GM23248 (cell line): ENCODE measurements at regions not wholly inside any gene's neighbourhood (a gene's known extent, or its start where the extent isn't known, plus 50 kb on each side); places are given as distances from the start of the nearest gene placed in this dataset.

Source experiments
- DNase-seq: peaks from one replicate; pipeline ENCODE4 v3.0.0-alpha.2; 2015
- H2AFZ ChIP-seq: fragments of 200-600 bp; sonication (generic); 2 replicates; pipeline ENCODE4 v1.6.1; 2016; ENCODE audit warnings: antibody characterized with exemption
- H3F3A ChIP-seq: fragments of 200-600 bp; sonication (generic); 2 replicates; pipeline ENCODE4 v1.6.1; 2016; ENCODE audit warnings: mild to moderate bottlenecking, antibody characterized with exemption, mixed run types; ENCODE audit not compliant: insufficient read depth
- H3K27ac ChIP-seq: fragments of 200-600 bp; sonication (generic); 2 replicates; pipeline ENCODE4 v1.5.1; 2016; ENCODE audit warnings: mild to moderate bottlenecking
- H3K27me3 ChIP-seq: fragments of 200-600 bp; sonication (generic); replicated peaks from 2 replicates; pipeline ENCODE4 v1.6.1; 2016; ENCODE audit warnings: mild to moderate bottlenecking; ENCODE audit not compliant: insufficient read depth
- H3K36me3 ChIP-seq: fragments of 200-600 bp; sonication (generic); 2 replicates; pipeline ENCODE4 v1.6.1; 2016; ENCODE audit warnings: low read depth, mild to moderate bottlenecking
- H3K4me1 ChIP-seq: fragments of 200-600 bp; sonication (generic); 2 replicates; pipeline ENCODE4 v1.6.1; 2016; ENCODE audit warnings: mild to moderate bottlenecking; ENCODE audit not compliant: insufficient read depth
- H3K4me2 ChIP-seq: fragments of 200-600 bp; sonication (generic); one replicate; pipeline ENCODE4 v1.6.1; 2016; ENCODE audit warnings: mild to moderate bottlenecking; ENCODE audit not compliant: unreplicated experiment
- H3K4me3 ChIP-seq: fragments of 200-600 bp; sonication (generic); 2 replicates; pipeline ENCODE4 v1.5.1; 2016; ENCODE audit warnings: mild to moderate bottlenecking
- H3K79me2 ChIP-seq: fragments of 200-600 bp; sonication (generic); 2 replicates; pipeline ENCODE4 v1.6.1; 2016; ENCODE audit warnings: mild to moderate bottlenecking; ENCODE audit not compliant: insufficient read depth
- H3K9ac ChIP-seq: fragments of 200-600 bp; sonication (generic); 2 replicates; pipeline ENCODE4 v1.6.1; 2016; ENCODE audit warnings: mild to moderate bottlenecking
- H3K9me2 ChIP-seq: fragments of 200-600 bp; sonication (generic); 2 replicates; pipeline ENCODE4 v1.6.1; 2016; ENCODE audit warnings: mixed run types, mild to moderate bottlenecking, moderate library complexity; ENCODE audit not compliant: insufficient read depth
- H3K9me3 ChIP-seq: fragments of 200-600 bp; sonication (generic); one replicate; pipeline ENCODE4 v1.6.1; 2017; ENCODE audit warnings: low read depth
- H4K20me1 ChIP-seq: fragments of 200-600 bp; sonication (generic); 2 replicates; pipeline ENCODE4 v1.6.0; 2016; ENCODE audit not compliant: insufficient read depth
- EZH2 ChIP-seq: fragments of 200-600 bp; sonication (generic); IDR thresholded peaks from 2 replicates; pipeline ENCODE4 v1.6.1; 2018; ENCODE audit warnings: antibody characterized with exemption, mild to moderate bottlenecking; ENCODE audit not compliant: insufficient read depth, poor library complexity, severe bottlenecking
- EZH2phosphoT487 ChIP-seq: fragments of 200-600 bp; sonication (generic); IDR thresholded peaks from 2 replicates; pipeline ENCODE4 v1.6.1; 2018; ENCODE audit warnings: antibody characterized with exemption, moderate library complexity, mild to moderate bottlenecking, low read depth; ENCODE audit not compliant: insufficient read depth
- WGBS, 2 experiments: methylation state at CpG; one replicate each; pipeline ENCODE4 v1.1.6; 2015 to 2017; ENCODE audit warnings: low lambda C conversion rate in 2 of 2, low coverage in 1 of 2; ENCODE audit errors: missing lambda C conversion rate in 2 of 2; 5-methylcytosine and 5-hydroxymethylcytosine counted together
- in situ Hi-C: fragments of 300-500 bp; cut with MboI; formaldehyde crosslinking; loops from 2 replicates; pipeline ENCODE4 v1.15.0; 2020

DNA sequence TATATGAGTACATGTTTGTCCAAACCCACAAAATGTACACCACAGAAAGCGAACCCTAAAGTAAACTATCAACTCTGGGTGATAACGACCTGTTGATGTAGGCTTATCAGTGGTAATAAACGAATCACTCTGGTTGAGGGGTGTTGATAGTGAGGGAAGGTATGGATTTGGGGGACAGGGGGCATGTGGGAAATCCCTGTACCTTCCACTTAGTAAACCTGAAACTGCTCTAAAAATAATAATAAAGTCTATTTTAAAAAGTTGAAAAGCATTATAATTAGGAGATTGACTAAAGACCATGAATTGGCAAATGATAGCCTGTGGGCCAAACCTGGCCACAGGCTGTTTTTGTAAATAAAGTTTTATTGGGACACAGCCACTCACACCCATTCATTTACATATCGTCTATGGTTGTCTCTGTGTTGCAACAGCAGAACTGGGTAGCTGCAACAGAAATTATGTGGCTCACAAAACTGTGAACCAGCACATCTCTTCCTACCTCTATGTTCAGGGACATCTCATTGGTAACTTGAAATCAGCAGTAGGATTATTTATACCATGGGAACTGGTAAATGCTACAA, 85.5 kb upstream of the CDYL2 start:
- H3K9me3 ChIP-seq: no peaks in the 10 kb centered on the region
- H3K4me1 ChIP-seq: no peaks in the 10 kb centered on the region
- no peaks in the 10 kb centered on the region for H3K79me2 ChIP-seq
- H3K4me2 ChIP-seq: no peak overlapping the region
- no peaks in the 10 kb centered on the region for H3K9me2 ChIP-seq
- no peaks in the 10 kb centered on the region for H3K36me3 ChIP-seq
- WGBS, 2 experiments: 59 to 66% methylated on average over 4 of the region's 4 CpGs
- H3F3A ChIP-seq: no peaks in the 10 kb centered on the region
- no peaks in the 10 kb centered on the region for H4K20me1 ChIP-seq
- no peak overlapping the region for H3K9ac ChIP-seq
- no peak overlapping the region for H3K4me3 ChIP-seq
- in situ Hi-C loops: no loop called here
- H3K27ac ChIP-seq: no peak overlapping the region
- no peak overlapping the region for H2AFZ ChIP-seq
- TF ChIP-seq EZH2phosphoT487: no peak
- no peak for TF ChIP-seq EZH2
- no peaks in the 10 kb centered on the region for H3K27me3 ChIP-seq
- no peak for DNase-seq

DNA sequence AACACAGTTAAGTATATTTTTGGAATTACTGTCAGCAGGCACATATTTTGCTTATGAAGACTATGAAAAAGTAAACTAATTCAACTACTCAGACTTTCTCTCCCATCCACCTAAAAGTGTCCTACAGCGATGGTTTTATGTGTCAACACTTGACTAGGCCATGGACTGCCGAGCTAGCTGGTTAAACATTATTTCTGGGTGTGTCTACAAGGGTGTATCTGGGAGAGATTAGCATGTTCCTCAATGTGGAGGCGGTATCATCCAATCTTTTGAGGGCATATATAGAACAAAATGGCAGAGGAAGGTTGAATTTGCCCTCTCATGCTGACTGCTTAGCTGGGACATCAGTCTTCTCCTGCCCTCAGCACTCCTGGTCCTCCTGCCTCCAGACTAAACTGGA, 82.7 kb upstream of the CDYL2 start:
- Histone ChIP-seq H3K27ac (no peak overlapping the region), H3K9me2 (no peaks in the 10 kb centered on the region), H2AFZ (no peak overlapping the region), H4K20me1 (no peaks in the 10 kb centered on the region), H3K9me3 (no peaks in the 10 kb centered on the region), H3K9ac (no peak overlapping the region), H3K4me2 (no peak overlapping the region), H3K79me2 (no peaks in the 10 kb centered on the region), H3K4me3 (no peak overlapping the region), H3F3A (no peaks in the 10 kb centered on the region), H3K27me3 (no peaks in the 10 kb centered on the region), H3K4me1 (no peaks in the 10 kb centered on the region), H3K36me3 (no peaks in the 10 kb centered on the region)
- DNase-seq: no peak
- TF ChIP-seq EZH2: no peak
- no peak for TF ChIP-seq EZH2phosphoT487
- in situ Hi-C loops: no loop called here
- WGBS, 2 experiments: 75 to 79% methylated on average over 3 of the region's 3 CpGs

DNA sequence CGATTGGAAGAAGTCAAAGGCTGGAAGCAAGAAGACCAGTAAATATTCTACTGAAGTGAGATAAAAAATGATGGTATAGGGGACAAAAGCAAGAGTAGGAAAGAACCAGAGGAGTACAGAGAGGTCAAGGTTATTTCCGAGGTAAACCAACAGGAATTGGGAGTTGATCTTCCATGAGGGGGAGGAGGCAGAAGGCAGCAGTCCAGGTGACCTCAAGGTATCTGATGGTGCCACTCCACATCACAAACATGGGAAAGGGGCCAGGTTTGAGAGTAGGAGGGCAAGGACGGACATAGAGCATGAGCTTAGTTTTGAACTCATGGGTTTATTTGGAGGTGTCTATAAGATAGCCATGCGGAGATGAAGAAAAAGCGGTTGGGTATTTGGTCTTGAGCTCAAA, 79.4 kb upstream of the CDYL2 start:
- H3K4me3 ChIP-seq: no peak overlapping the region
- H2AFZ ChIP-seq: no peak overlapping the region
- no peak overlapping the region for H3K4me2 ChIP-seq
- in situ Hi-C loops: no loop called here
- H3F3A ChIP-seq: no peaks in the 10 kb centered on the region
- no peaks in the 10 kb centered on the region for H4K20me1 ChIP-seq
- 71 to 73% methylated on average over 5 of the region's 5 CpGs for WGBS, 2 experiments
- no peak for TF ChIP-seq EZH2phosphoT487
- no peak for TF ChIP-seq EZH2
- H3K9me2 ChIP-seq: no peaks in the 10 kb centered on the region
- no peaks in the 10 kb centered on the region for H3K4me1 ChIP-seq
- no peaks in the 10 kb centered on the region for H3K79me2 ChIP-seq
- H3K36me3 ChIP-seq: no peaks in the 10 kb centered on the region
- no peak for DNase-seq
- H3K9me3 ChIP-seq: no peaks in the 10 kb centered on the region
- no peak overlapping the region for H3K27ac ChIP-seq
- H3K9ac ChIP-seq: no peak overlapping the region
- no peaks in the 10 kb centered on the region for H3K27me3 ChIP-seq

DNA sequence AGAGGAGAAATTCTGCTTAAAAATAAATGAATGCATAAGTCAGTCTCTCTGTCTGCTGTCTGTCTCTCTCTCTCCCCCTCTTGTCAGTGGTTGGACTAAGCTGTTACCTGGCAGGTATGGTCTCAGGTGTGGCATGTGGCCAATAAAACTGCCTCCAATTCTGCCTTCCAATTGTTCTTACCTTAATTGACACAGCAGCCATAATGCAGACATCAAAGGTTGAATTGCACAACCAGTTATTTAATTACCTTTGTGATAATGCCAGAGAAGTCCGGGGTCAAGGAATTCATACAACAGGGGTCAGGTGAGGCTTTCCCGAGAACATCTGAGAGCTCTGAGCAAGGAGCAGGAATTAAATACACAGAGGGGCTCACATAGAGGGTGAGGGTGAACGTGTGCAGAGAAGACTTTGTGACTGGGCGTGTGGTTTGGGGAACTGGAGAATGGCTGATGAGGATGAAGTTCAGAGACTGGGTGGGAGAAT, 78.8 kb upstream of the CDYL2 start:
- no peaks in the 10 kb centered on the region for H3K79me2 ChIP-seq
- no peak overlapping the region for H2AFZ ChIP-seq
- H3K9ac ChIP-seq: no peak overlapping the region
- 45 to 47% methylated on average over 4 of the region's 4 CpGs for WGBS, 2 experiments
- H3K36me3 ChIP-seq: no peaks in the 10 kb centered on the region
- no peak overlapping the region for H3K27ac ChIP-seq
- H3K9me3 ChIP-seq: no peaks in the 10 kb centered on the region
- H3K9me2 ChIP-seq: no peaks in the 10 kb centered on the region
- no peak overlapping the region for H3K4me2 ChIP-seq
- no peaks in the 10 kb centered on the region for H3F3A ChIP-seq
- H4K20me1 ChIP-seq: no peaks in the 10 kb centered on the region
- TF ChIP-seq EZH2phosphoT487: no peak
- TF ChIP-seq EZH2: no peak
- in situ Hi-C loops: no loop called here
- DNase-seq: no peak
- H3K4me1 ChIP-seq: no peaks in the 10 kb centered on the region
- no peaks in the 10 kb centered on the region for H3K27me3 ChIP-seq
- H3K4me3 ChIP-seq: no peak overlapping the region

DNA sequence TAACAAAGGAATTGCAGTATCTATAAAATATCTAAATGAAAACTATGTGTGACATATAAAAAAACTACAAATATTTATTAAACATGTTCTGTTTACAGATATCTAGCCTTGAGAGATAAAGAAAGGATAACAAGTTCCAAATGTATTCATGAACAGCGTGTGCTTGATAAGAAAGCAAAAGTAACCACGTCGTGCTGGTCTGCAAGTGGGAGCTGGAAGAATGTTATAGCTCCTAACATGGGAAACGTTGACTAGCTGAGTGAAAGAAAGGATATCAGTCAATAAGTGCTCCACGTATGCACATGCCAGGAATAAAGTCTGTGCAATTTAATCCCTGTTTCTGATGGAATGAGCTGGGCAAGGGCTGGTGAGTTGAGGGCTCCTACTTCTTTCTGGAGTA, 71.2 kb upstream of the CDYL2 start:
- H3K36me3 ChIP-seq: no peaks in the 10 kb centered on the region
- no peak overlapping the region for H3K4me2 ChIP-seq
- H3K27ac ChIP-seq: no peak overlapping the region
- DNase-seq: no peak
- H3K9me3 ChIP-seq: no peaks in the 10 kb centered on the region
- 1 to 3% methylated on average over 5 of the region's 5 CpGs for WGBS, 2 experiments
- no peak overlapping the region for H2AFZ ChIP-seq
- in situ Hi-C loops: no loop called here
- no peak overlapping the region for H3K4me3 ChIP-seq
- no peaks in the 10 kb centered on the region for H3K79me2 ChIP-seq
- H3K27me3 ChIP-seq: no peaks in the 10 kb centered on the region
- no peaks in the 10 kb centered on the region for H4K20me1 ChIP-seq
- no peaks in the 10 kb centered on the region for H3K9me2 ChIP-seq
- no peaks in the 10 kb centered on the region for H3F3A ChIP-seq
- no peaks in the 10 kb centered on the region for H3K4me1 ChIP-seq
- H3K9ac ChIP-seq: no peak overlapping the region
- TF ChIP-seq EZH2phosphoT487 (no peak), EZH2 (no peak)
